NCI-H1694 (cell line): ENCODE measurements at regions not wholly inside any gene's neighbourhood (a gene's known extent, or its start where the extent isn't known, plus 50 kb on each side); places are given as distances from the start of the nearest gene placed in this dataset.
"Not testable (repeated sequence)": the region's sequence is repeated elsewhere in the genome, so short reads cannot be mapped to it uniquely, and the experiment has no call there.

ENCODE experiments used
- DNase-seq: peaks from one replicate; lab custom pipeline; 2025; lab: John Stamatoyannopoulos, UW

GRCh38 chr6:21744331-21744730 is 150.8 kb downstream of the SOX4 start:
- DNase-seq, result no peak

- no peak for DNase-seq
Observed at GRCh38 chr6:21745543-21746337, 152.2 kb downstream of the SOX4 start.

GRCh38 chr6:21747441-21747840 is 153.9 kb downstream of the SOX4 start:
- no peak for DNase-seq

GRCh38 chr6:21748343-21749056 is 154.9 kb downstream of the SOX4 start:
- DNase-seq, result no peak

- no peak for DNase-seq
Observed at GRCh38 chr6:21749754-21750153, 156.2 kb downstream of the SOX4 start.

GRCh38 chr6:21750575-21750974 is 157.0 kb downstream of the SOX4 start:
- no peak for DNase-seq

GRCh38 chr6:21751608-21752007 is 158.1 kb downstream of the SOX4 start:
- no peak for DNase-seq

GRCh38 chr6:21752054-21752811 is 158.7 kb downstream of the SOX4 start:
- no peak for DNase-seq

- no peak for DNase-seq
Observed at GRCh38 chr6:21753241-21754108, 159.9 kb downstream of the SOX4 start.

- no peak for DNase-seq
Observed at GRCh38 chr6:21754891-21755290, 161.3 kb downstream of the SOX4 start.

GRCh38 chr6:21756487-21756886 is 162.9 kb downstream of the SOX4 start:
- DNase-seq, result no peak

GRCh38 chr6:21757392-21757791 is 163.8 kb downstream of the SOX4 start:
- not testable (repeated sequence) for DNase-seq

- DNase-seq, result no peak
Observed at GRCh38 chr6:21759721-21760120, 166.2 kb downstream of the SOX4 start.

- DNase-seq, result not testable (repeated sequence)
Observed at GRCh38 chr6:21761053-21761730, 167.6 kb downstream of the SOX4 start.

- DNase-seq, result no peak
Observed at GRCh38 chr6:21764989-21765388, 171.4 kb downstream of the SOX4 start.

GRCh38 chr6:21767891-21768648 is 174.5 kb downstream of the SOX4 start:
- no peak for DNase-seq

- DNase-seq, result no peak
Observed at GRCh38 chr6:21769405-21769861, 175.9 kb downstream of the SOX4 start.

GRCh38 chr6:21769968-21770367 is 176.4 kb downstream of the SOX4 start:
- no peak for DNase-seq

GRCh38 chr6:21771626-21772320 is 178.2 kb downstream of the SOX4 start:
- DNase-seq, result no peak

- no peak for DNase-seq
Observed at GRCh38 chr6:21772477-21772876, 178.9 kb downstream of the SOX4 start.
